IMR-90 (cell line): ENCODE measurements at regions not wholly inside any gene's neighbourhood (a gene's known extent, or its start where the extent isn't known, plus 50 kb on each side); places are given as distances from the start of the nearest gene placed in this dataset.
"Not testable (repeated sequence)": the region's sequence is repeated elsewhere in the genome, so short reads cannot be mapped to it uniquely, and the experiment has no call there.

Experiments used
- BHLHE40 ChIP-seq: fragments of 150-350 bp; IDR thresholded peaks from 2 replicates; pipeline ENCODE4 v1.6.1; 2016; ENCODE audit warnings: mild to moderate bottlenecking, low read depth, low read length
- CTCF ChIP-seq: conservative IDR thresholded peaks from 2 replicates; pipeline ENCODE4 v1.5.1; 2012; ENCODE audit warnings: mild to moderate bottlenecking, low read depth, low read length, improper control_type of control experiment
- ELK1 ChIP-seq: fragments of 150-350 bp; IDR thresholded peaks from 2 replicates; pipeline ENCODE4 v1.6.1; 2016; ENCODE audit warnings: low read depth, mild to moderate bottlenecking, low read length, moderate library complexity, borderline replicate concordance
- FOS ChIP-seq: fragments of 150-350 bp; IDR thresholded peaks from 2 replicates; pipeline ENCODE4 v1.6.1; 2016; ENCODE audit warnings: low read depth, low read length
- MAFK ChIP-seq: IDR thresholded peaks from 2 replicates; pipeline ENCODE4 v1.6.1; 2012; ENCODE audit warnings: low read depth, low read length, improper control_type of control experiment
- MAZ ChIP-seq: IDR thresholded peaks from 2 replicates; pipeline ENCODE4 v1.6.1; 2012; ENCODE audit warnings: low read depth, mild to moderate bottlenecking, low read length, improper control_type of control experiment, moderate library complexity, borderline replicate concordance
- MXI1 ChIP-seq: IDR thresholded peaks from 2 replicates; pipeline ENCODE4 v1.6.1; 2012; ENCODE audit warnings: low read depth, mild to moderate bottlenecking, low read length, moderate library complexity, borderline replicate concordance
- POLR2A ChIP-seq: IDR thresholded peaks from 2 replicates; pipeline ENCODE4 v1.6.1; 2012; ENCODE audit warnings: mild to moderate bottlenecking, low read depth, low read length
- RAD21 ChIP-seq: IDR thresholded peaks from 2 replicates; pipeline ENCODE4 v1.6.1; 2012; ENCODE audit warnings: low read length, improper control_type of control experiment
- RCOR1 ChIP-seq: IDR thresholded peaks from 2 replicates; pipeline ENCODE4 v1.6.1; 2012; ENCODE audit warnings: mild to moderate bottlenecking, low read length, improper control_type of control experiment; ENCODE audit not compliant: insufficient replicate concordance
- SMC3 ChIP-seq: fragments of 150-350 bp; IDR thresholded peaks from 2 replicates; pipeline ENCODE4 v1.6.1; 2016; ENCODE audit warnings: low read depth, mild to moderate bottlenecking, antibody characterized with exemption, low read length, moderate library complexity
- USF2 ChIP-seq: fragments of 150-350 bp; IDR thresholded peaks from 2 replicates; pipeline ENCODE4 v1.6.1; 2017; ENCODE audit warnings: mild to moderate bottlenecking, antibody characterized with exemption, low read length, low read depth

- not testable (repeated sequence) for TF ChIP-seq CTCF, POLR2A, FOS, RAD21, MAFK, RCOR1, MAZ, MXI1, SMC3, BHLHE40, USF2, ELK1
These were observed 214.7 kb downstream of the POTEG start for GRCh38 chr14:19219423-19219822.
